Fibroblast of mammary gland (primary cell): ENCODE measurements at regions not wholly inside any gene's neighbourhood (a gene's known extent, or its start where the extent isn't known, plus 50 kb on each side); places are given as distances from the start of the nearest gene placed in this dataset.

Experiments
- DNase-seq: peaks from one replicate; pipeline ENCODE4 v3.0.0-alpha.2; 2010; ENCODE audit warnings: low read depth
- H3K4me3 ChIP-seq: 2 replicates; pipeline ENCODE4 v1.5.1; 2011; ENCODE audit warnings: low read depth, mild to moderate bottlenecking, low read length, moderate library complexity; ENCODE audit not compliant: control insufficient read depth
- CTCF ChIP-seq: conservative IDR thresholded peaks from 2 replicates; pipeline ENCODE4 v1.5.1; 2011; ENCODE audit warnings: low read depth, low read length, inconsistent platforms; ENCODE audit not compliant: control insufficient read depth, insufficient read depth

- no peak for DNase-seq
- no peak for TF ChIP-seq CTCF
- no peak overlapping the region for H3K4me3 ChIP-seq
These were observed 588.4 kb downstream of the AJAP1 start for GRCh38 chr1:5242850-5243249.

GRCh38 chr1:5239911-5240310 is 585.5 kb downstream of the AJAP1 start:
- no peak for TF ChIP-seq CTCF
- H3K4me3 ChIP-seq, result no peak overlapping the region
- DNase-seq, result no peak

- DNase-seq, result no peak
- H3K4me3 ChIP-seq, result no peak overlapping the region
- TF ChIP-seq CTCF, result no peak
These were observed 584.1 kb downstream of the AJAP1 start for GRCh38 chr1:5238351-5239130.

- no peak for TF ChIP-seq CTCF
- DNase-seq, result no peak
- H3K4me3 ChIP-seq, result no peak overlapping the region
These were observed 581.0 kb downstream of the AJAP1 start for GRCh38 chr1:5235355-5235899.

GRCh38 chr1:5232537-5232936 is 578.1 kb downstream of the AJAP1 start:
- no peak for TF ChIP-seq CTCF

GRCh38 chr1:5231541-5232315 is 577.3 kb downstream of the AJAP1 start:
- DNase-seq, result no peak
- no peak for TF ChIP-seq CTCF
- no peak overlapping the region for H3K4me3 ChIP-seq

More at GRCh38 chr1:5232537-5232936, 578.1 kb downstream of the AJAP1 start:
- no peak for DNase-seq
- no peak overlapping the region for H3K4me3 ChIP-seq
